ENCODE measurements at regions not wholly inside any gene's neighbourhood (a gene's known extent, or its start where the extent isn't known, plus 50 kb on each side); places are given as distances from the start of the nearest gene placed in this dataset.

- no peak for TF ChIP-seq MAX (IDR thresholded peaks at IDR 0.05)
Measured at GRCh38 chr2:6336752-6337471, 528.8 kb downstream of the CMPK2 start (continued).

All from H1 (cell line).